Activated B cell treated with CpG ODN at 0.5 μM for 24 hours (primary cell): ENCODE measurements at regions not wholly inside any gene's neighbourhood (a gene's known extent, or its start where the extent isn't known, plus 50 kb on each side); places are given as distances from the start of the nearest gene placed in this dataset.

ENCODE experiments used
- ATAC-seq: fragments of 200-7000 bp; cut with Tn5 transposase; one replicate; pipeline ENCODE4 v1.10.0; 2021; ENCODE audit warnings: low read depth, mild to moderate bottlenecking, moderate library complexity
- CTCF ChIA-PET: fragments of 350-600 bp; sonication (Branson Sonifier 250); formaldehyde crosslinking; loops from one replicate; lab custom pipeline; 2021; ENCODE audit warnings: antibody characterized with exemption; lab: Charles Lee
- POLR2A ChIA-PET: fragments of 350-600 bp; sonication (Branson Sonifier 250); formaldehyde crosslinking; loops from one replicate; lab custom pipeline; 2021; ENCODE audit warnings: antibody characterized with exemption; lab: Charles Lee
- DNase-seq: peaks from one replicate; pipeline ENCODE4 v3.0.0; 2022
- H3K27ac Mint-ChIP-seq: one replicate; pipeline ENCODE4 v1.8.0; 2020; ENCODE audit warnings: mixed read lengths
- H3K27me3 Mint-ChIP-seq: one replicate; pipeline ENCODE4 v1.8.0; 2021; ENCODE audit warnings: mixed read lengths
- H3K36me3 Mint-ChIP-seq: one replicate; pipeline ENCODE4 v1.8.0; 2021; ENCODE audit warnings: low read depth, mixed read lengths
- H3K4me1 Mint-ChIP-seq: one replicate; pipeline ENCODE4 v1.8.0; 2021; ENCODE audit warnings: mixed read lengths
- H3K4me3 Mint-ChIP-seq: one replicate; pipeline ENCODE4 v1.8.0; 2020; ENCODE audit warnings: mild to moderate bottlenecking, mixed read lengths
- H3K9me3 Mint-ChIP-seq: one replicate; pipeline ENCODE4 v1.8.0; 2020; ENCODE audit warnings: mixed read lengths
- intact Hi-C: fragments of 100-400 bp; cut with micrococcal nuclease; formaldehyde crosslinking; loops from one replicate; pipeline ENCODE4 v1.15.1; 2024
- TF ChIP-seq, protein P1 (sequence below): fragments of 200-600 bp; IDR thresholded peaks from one replicate; pipeline ENCODE4 v1.8.0; 2022; ENCODE audit warnings: antibody characterized with exemption, mild to moderate bottlenecking

GRCh38 chr20:12067686-12068085, 150.0 kb downstream of the BTBD3 start:
- ATAC-seq (no peak), DNase-seq (no peak)
- Mint-ChIP-seq H3K27ac (no peak overlapping the region), H3K4me3 (no peak overlapping the region), H3K36me3 (no peaks in the 10 kb centered on the region), H3K27me3 (no peaks in the 10 kb centered on the region), H3K9me3 (peaks cover 2% of the 10 kb centered on the region), H3K4me1 (no peaks in the 10 kb centered on the region)
- intact Hi-C loops = no loop called here
- POLR2A ChIA-PET = no interaction called here
- TF ChIP-seq, protein P1, sequence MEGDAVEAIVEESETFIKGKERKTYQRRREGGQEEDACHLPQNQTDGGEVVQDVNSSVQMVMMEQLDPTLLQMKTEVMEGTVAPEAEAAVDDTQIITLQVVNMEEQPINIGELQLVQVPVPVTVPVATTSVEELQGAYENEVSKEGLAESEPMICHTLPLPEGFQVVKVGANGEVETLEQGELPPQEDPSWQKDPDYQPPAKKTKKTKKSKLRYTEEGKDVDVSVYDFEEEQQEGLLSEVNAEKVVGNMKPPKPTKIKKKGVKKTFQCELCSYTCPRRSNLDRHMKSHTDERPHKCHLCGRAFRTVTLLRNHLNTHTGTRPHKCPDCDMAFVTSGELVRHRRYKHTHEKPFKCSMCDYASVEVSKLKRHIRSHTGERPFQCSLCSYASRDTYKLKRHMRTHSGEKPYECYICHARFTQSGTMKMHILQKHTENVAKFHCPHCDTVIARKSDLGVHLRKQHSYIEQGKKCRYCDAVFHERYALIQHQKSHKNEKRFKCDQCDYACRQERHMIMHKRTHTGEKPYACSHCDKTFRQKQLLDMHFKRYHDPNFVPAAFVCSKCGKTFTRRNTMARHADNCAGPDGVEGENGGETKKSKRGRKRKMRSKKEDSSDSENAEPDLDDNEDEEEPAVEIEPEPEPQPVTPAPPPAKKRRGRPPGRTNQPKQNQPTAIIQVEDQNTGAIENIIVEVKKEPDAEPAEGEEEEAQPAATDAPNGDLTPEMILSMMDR = no peak
- CTCF ChIA-PET = no interaction called here

- ChIA-PET CTCF (no interaction called here), POLR2A (no interaction called here)
- Mint-ChIP-seq H3K9me3 (peaks cover 2% of the 10 kb centered on the region), H3K27ac (no peak overlapping the region), H3K4me3 (no peak overlapping the region), H3K36me3 (no peaks in the 10 kb centered on the region), H3K27me3 (no peaks in the 10 kb centered on the region), H3K4me1 (no peaks in the 10 kb centered on the region)
- TF ChIP-seq, protein P1 = no peak
- intact Hi-C loops = no loop called here
- DNase-seq = no peak
- no peak for ATAC-seq
Observed at GRCh38 chr20:12068121-12068520, 150.4 kb downstream of the BTBD3 start.

DNA sequence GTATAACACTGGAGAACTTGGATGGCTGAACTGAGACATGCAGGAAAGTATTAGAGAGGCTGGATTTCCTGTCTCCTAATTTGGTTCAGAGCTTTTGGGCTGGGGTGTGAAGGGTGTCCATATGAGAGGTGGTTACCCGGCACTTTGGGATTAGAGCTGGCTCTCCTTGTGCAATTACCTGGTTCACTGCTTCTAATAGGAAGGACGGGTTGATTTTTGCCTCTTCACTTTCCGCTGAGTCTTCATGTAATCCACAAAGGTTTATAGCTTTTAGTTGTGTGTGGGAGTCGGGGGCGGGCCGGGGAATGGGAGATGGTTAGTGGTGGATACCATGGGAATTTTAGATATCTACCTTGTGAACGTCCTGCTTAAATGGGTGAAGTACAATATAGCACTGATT, 151.5 kb downstream of the BTBD3 start:
- TF ChIP-seq, protein P1 = no peak
- Mint-ChIP-seq H3K4me3 (no peak overlapping the region), H3K27ac (no peak overlapping the region), H3K36me3 (no peaks in the 10 kb centered on the region), H3K27me3 (no peaks in the 10 kb centered on the region), H3K9me3 (peaks cover 2% of the 10 kb centered on the region), H3K4me1 (peaks cover 4% of the 10 kb centered on the region)
- ChIA-PET CTCF (no interaction called here), POLR2A (no interaction called here)
- no peak for DNase-seq
- intact Hi-C loops = no loop called here
- ATAC-seq = no peak

DNA sequence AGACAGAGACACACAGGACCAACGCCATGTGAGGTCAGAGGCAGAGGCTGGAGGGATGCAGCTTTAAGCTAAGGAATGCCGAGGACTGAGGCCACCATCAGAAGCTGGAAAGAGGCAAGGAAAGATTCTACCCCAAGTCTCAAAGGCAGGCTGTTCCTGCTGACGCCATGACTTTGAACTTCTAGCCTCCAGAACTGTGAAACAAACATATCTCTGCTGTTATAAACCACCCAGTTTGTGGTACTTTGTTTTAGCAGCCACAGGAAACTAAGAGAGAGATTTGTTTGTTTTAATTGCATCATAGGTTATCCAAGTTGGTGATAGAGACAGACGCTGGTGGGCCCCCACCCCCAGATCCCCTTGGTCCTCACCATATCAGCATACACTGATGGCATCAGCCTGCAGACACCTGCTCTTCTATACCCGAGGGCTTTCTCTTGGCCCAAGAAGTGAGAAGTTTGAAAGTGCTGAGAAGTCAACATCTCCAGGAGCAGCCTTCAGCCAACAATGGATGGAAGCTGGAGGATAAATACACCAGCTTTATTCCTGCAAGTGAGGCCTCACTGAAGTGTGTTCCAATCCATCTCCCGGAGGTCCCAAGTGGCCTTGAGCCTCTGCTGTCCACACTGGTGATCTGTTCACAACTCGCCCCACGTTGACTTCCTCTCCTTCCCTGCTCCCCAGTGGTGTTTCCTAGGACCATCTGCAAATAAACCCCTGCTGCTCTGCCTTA, 154.7 kb downstream of the BTBD3 start:
- H3K4me1 Mint-ChIP-seq = peaks cover 10% of the 10 kb centered on the region
- intact Hi-C loops = no loop called here
- H3K9me3 Mint-ChIP-seq = peaks cover 7% of the 10 kb centered on the region
- H3K4me3 Mint-ChIP-seq = no peak overlapping the region
- no peaks in the 10 kb centered on the region for H3K36me3 Mint-ChIP-seq
- H3K27me3 Mint-ChIP-seq = no peaks in the 10 kb centered on the region
- no peak overlapping the region for H3K27ac Mint-ChIP-seq
- TF ChIP-seq, protein P1 = no peak
- DNase-seq = no peak
- CTCF ChIA-PET = no interaction called here
- POLR2A ChIA-PET = no interaction called here
- ATAC-seq = no peak

- DNase-seq (no peak), ATAC-seq (no peak)
- TF ChIP-seq, protein P1 = no peak
- intact Hi-C loops = no loop called here
- peaks cover 7% of the 10 kb centered on the region for H3K9me3 Mint-ChIP-seq
- H3K27me3 Mint-ChIP-seq = no peaks in the 10 kb centered on the region
- CTCF ChIA-PET = no interaction called here
- H3K27ac Mint-ChIP-seq = no peak overlapping the region
- H3K4me3 Mint-ChIP-seq = no peak overlapping the region
- peaks cover 10% of the 10 kb centered on the region for H3K4me1 Mint-ChIP-seq
- no peaks in the 10 kb centered on the region for H3K36me3 Mint-ChIP-seq
- POLR2A ChIA-PET = no interaction called here
Observed at GRCh38 chr20:12072954-12073264, 155.2 kb downstream of the BTBD3 start.
